ENCODE measurements at regions not wholly inside any gene's neighbourhood (a gene's known extent, or its start where the extent isn't known, plus 50 kb on each side); places are given as distances from the start of the nearest gene placed in this dataset.

DNA sequence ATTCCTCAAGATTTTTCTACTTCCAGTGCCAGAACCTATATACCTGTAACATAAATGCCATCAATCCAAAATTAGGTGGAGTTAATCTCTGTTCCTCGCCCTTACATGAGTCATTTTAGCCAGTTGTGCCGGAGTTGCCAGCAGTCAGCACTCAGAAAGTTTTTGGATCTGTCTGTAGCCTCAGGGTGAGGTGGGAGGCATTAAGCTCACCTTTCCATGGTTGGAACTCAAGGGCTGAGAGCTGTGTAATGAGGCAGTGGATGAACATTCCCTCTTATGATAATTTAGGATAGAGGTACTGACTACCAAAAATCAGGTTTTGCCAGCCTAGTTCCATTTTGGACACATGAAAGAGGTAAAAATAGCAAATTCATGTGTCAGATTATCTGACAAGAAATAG is 1553.1 kb upstream of the ADGRL3 start:
- Histone ChIP-seq H3K9ac (ENCODE audit: insufficient read depth, low read depth, low read length) (no peak overlapping the region), H3K9me3 (ENCODE audit: low read length) (no peaks in the 10 kb centered on the region), H2AFZ (ENCODE audit: low read length) (no peak overlapping the region), H3K4me3 (replicated peaks in 1 of 3; ENCODE audit: insufficient read depth in 1 of 3, low read depth in 2 of 3, low read length in 3 of 3) (no peak overlapping the region), H3K4me2 (ENCODE audit: low read depth, low read length) (no peak overlapping the region), H3K36me3 (replicated peaks in 1 of 2; ENCODE audit: control insufficient read depth in 1 of 2, insufficient read depth in 2 of 2, low read length in 2 of 2) (no peaks in the 10 kb centered on the region), H3K27ac (ENCODE audit: extremely low read length, insufficient read depth, low read length) (no peak overlapping the region), H3K4me1 (ENCODE audit: insufficient read depth, low read length) (no peaks in the 10 kb centered on the region), H4K20me1 (ENCODE audit: insufficient read depth, low read length) (no peaks in the 10 kb centered on the region), H3K27me3 (ENCODE audit: control insufficient read depth in 1 of 2, insufficient read depth in 2 of 2, low read length in 2 of 2) (no peaks in the 10 kb centered on the region), H3K79me2 (ENCODE audit: insufficient read depth, low read length) (no peaks in the 10 kb centered on the region)
- 4% methylated on average over 2 of the region's 2 CpGs for WGBS (ENCODE audit: low lambda C conversion rate)
- ATAC-seq: no peak
- ChIA-PET CTCF (ENCODE audit: low intra/inter-chr PET ratio, low total read pairs) (no interaction called here), POLR2A (no interaction called here)
- BruUV-seq (replicated peaks): no TSS peak
- no peak for FAIRE-seq
- in situ Hi-C loops (cut with HindIII; ENCODE audit: extremely low pct_ligation_motif_present, low pct_unique_long_range_greater_than_20kb) (no loop called here), intact Hi-C loops (cut with micrococcal nuclease; ENCODE audit: unreplicated experiment) (no loop called here)
- DNase-seq (ENCODE audit: low spot score): no peak
- TF ChIP-seq KLF13 (CRISPR knock-in tag; IDR thresholded peaks at IDR 0.05): no peak
- TF ChIP-seq ZNF260 (CRISPR knock-in tag; IDR thresholded peaks at IDR 0.05; ENCODE audit: borderline replicate concordance, low read depth): no peak
- TF ChIP-seq RFX5 (IDR thresholded peaks at IDR 0.05; ENCODE audit: low read depth, low read length): no peak
- no peak for TF ChIP-seq NFKB2 (CRISPR knock-in tag; IDR thresholded peaks at IDR 0.05; ENCODE audit: borderline replicate concordance)
- TF ChIP-seq MLLT10 (CRISPR knock-in tag; IDR thresholded peaks at IDR 0.05): no peak
- no peak for TF ChIP-seq AGO1 (IDR thresholded peaks at IDR 0.05; ENCODE audit: low read depth, low read length, poor library complexity, severe bottlenecking)

- no peak for FAIRE-seq
- no peak for ATAC-seq
- BruUV-seq (replicated peaks): no TSS peak
- ChIA-PET CTCF (ENCODE audit: low intra/inter-chr PET ratio, low total read pairs) (no interaction called here), POLR2A (no interaction called here)
- Histone ChIP-seq H2AFZ (ENCODE audit: low read length) (no peak overlapping the region), H3K79me2 (ENCODE audit: insufficient read depth, low read length) (no peaks in the 10 kb centered on the region), H3K4me3 (replicated peaks in 1 of 3; ENCODE audit: insufficient read depth in 1 of 3, low read depth in 2 of 3, low read length in 3 of 3) (no peak overlapping the region), H3K27me3 (ENCODE audit: control insufficient read depth in 1 of 2, insufficient read depth in 2 of 2, low read length in 2 of 2) (no peaks in the 10 kb centered on the region), H3K4me1 (ENCODE audit: insufficient read depth, low read length) (no peaks in the 10 kb centered on the region), H3K9ac (ENCODE audit: insufficient read depth, low read depth, low read length) (no peak overlapping the region), H3K27ac (ENCODE audit: extremely low read length, insufficient read depth, low read length) (no peak overlapping the region), H3K9me3 (ENCODE audit: low read length) (no peaks in the 10 kb centered on the region), H4K20me1 (ENCODE audit: insufficient read depth, low read length) (no peaks in the 10 kb centered on the region), H3K36me3 (replicated peaks in 1 of 2; ENCODE audit: control insufficient read depth in 1 of 2, insufficient read depth in 2 of 2, low read length in 2 of 2) (no peaks in the 10 kb centered on the region), H3K4me2 (ENCODE audit: low read depth, low read length) (no peak overlapping the region)
- peak; percentile 63; the same call in 1 of the 2 replicates for TF ChIP-seq MAFF (IDR thresholded peaks at IDR 0.05; ENCODE audit: low read depth, low read length)
- TF ChIP-seq DNMT1 (CRISPR knock-in tag; IDR thresholded peaks at IDR 0.05): no peak
- TF ChIP-seq ZNF724P (CRISPR knock-in tag; IDR thresholded peaks at IDR 0.05; ENCODE audit: borderline replicate concordance): no peak
- TF ChIP-seq ZFAT (CRISPR knock-in tag; conservative IDR thresholded peaks at IDR 0.05): no peak
- TF ChIP-seq MAFK (conservative IDR thresholded peaks at IDR 0.05 in 1 of 2, IDR thresholded peaks at IDR 0.05 in 1 of 2; ENCODE audit: low read length in 2 of 2): peak; percentile 58 to 85; a peak in 3 of 4 replicates
- TF ChIP-seq FUBP1 (CRISPR knock-in tag; IDR thresholded peaks at IDR 0.05; ENCODE audit: borderline replicate concordance): no peak
- in situ Hi-C loops (cut with HindIII; ENCODE audit: extremely low pct_ligation_motif_present, low pct_unique_long_range_greater_than_20kb): no loop called here
- DNase-seq (ENCODE audit: low spot score): no peak
- intact Hi-C loops (cut with micrococcal nuclease; ENCODE audit: unreplicated experiment): no loop called here
Measured at GRCh38 chr4:59647500-59647899, 1552.6 kb upstream of the ADGRL3 start.
